Tibial nerve (tissue), 4 donors: ENCODE measurements at regions not wholly inside any gene's neighbourhood (a gene's known extent, or its start where the extent isn't known, plus 50 kb on each side); places are given as distances from the start of the nearest gene placed in this dataset.

ENCODE experiments used
- DNase-seq, 2 donors: peaks; one replicate each; pipeline ENCODE4 v3.0.0-alpha.2; 2019; ENCODE audit warnings: low spot score in 2 of 2
- H3K27ac ChIP-seq, 4 donors: fragments of 200-600 bp; sonication (generic) in 3 of 4; one replicate each; pipeline ENCODE4 v1.5.1; 2017 to 2019; ENCODE audit warnings: mild to moderate bottlenecking in 1 of 4
- H3K27me3 ChIP-seq, 2 donors: fragments of 200-600 bp; sonication (generic) in 1 of 2; one replicate each; pipeline versions ENCODE4 v1.5.1 to v1.6.0; 2017 to 2019
- H3K36me3 ChIP-seq, 3 donors: fragments of 200-600 bp; sonication (generic); one replicate each; pipeline ENCODE4 v1.5.1; 2018 to 2019
- H3K4me1 ChIP-seq, 4 donors: fragments of 200-600 bp; sonication (generic) in 3 of 4; one replicate each; pipeline ENCODE4 v1.5.1; 2017 to 2019
- H3K4me3 ChIP-seq, 4 donors: fragments of 200-600 bp; sonication (generic) in 3 of 4; one replicate each; pipeline ENCODE4 v1.5.1; 2017 to 2019; ENCODE audit warnings: mild to moderate bottlenecking in 1 of 4, moderate library complexity in 1 of 4
- H3K9me3 ChIP-seq, 4 donors: fragments of 200-600 bp; sonication (generic) in 3 of 4; one replicate each; pipeline ENCODE4 v1.5.1; 2017 to 2019
- CTCF ChIP-seq, 5 experiments: fragments of 200-600 bp in 3 of 5; fragments of 450-650 bp in 2 of 5; sonication (generic) in 3 of 5; IDR thresholded peaks; one replicate each; pipeline ENCODE4 v1.5.1; 2016 to 2019; ENCODE audit warnings: antibody characterized with exemption in 5 of 5, mild to moderate bottlenecking in 3 of 5, moderate library complexity in 2 of 5
- EP300 ChIP-seq, 2 donors: sonication (generic); formaldehyde crosslinking; IDR thresholded peaks; one replicate each; pipeline ENCODE4 v1.6.1; 2017; ENCODE audit warnings: antibody characterized with exemption in 2 of 2, mild to moderate bottlenecking in 1 of 2
- POLR2A ChIP-seq, 2 donors: fragments of 450-650 bp; IDR thresholded peaks; one replicate each; pipeline ENCODE4 v1.6.1; 2017; ENCODE audit warnings: antibody characterized with exemption in 2 of 2, mild to moderate bottlenecking in 2 of 2, moderate library complexity in 2 of 2
- WGBS, 2 donors: methylation state at CpG; one replicate each; pipeline ENCODE4 v1.1.5; 2018; 5-methylcytosine and 5-hydroxymethylcytosine counted together

GRCh38 chr14:34020014-34020413, 69.1 kb upstream of the EGLN3 start:
- DNase-seq = peak in 1 of 2 donors; percentile 40
- WGBS, 2 donors = 80 to 81% methylated on average over 3 of the region's 3 CpGs
- Histone ChIP-seq H3K27ac (peak overlapping the region in 1 of 4 donors; percentile 72), H3K4me3 (no peak overlapping the region), H3K9me3 (no peaks in the 10 kb centered on the region), H3K36me3 (no peaks in the 10 kb centered on the region), H3K27me3 (no peaks in the 10 kb centered on the region), H3K4me1 (peaks cover 0 to 25% (median 4%) of the 10 kb centered on the region in 4 donors)
- TF ChIP-seq CTCF (IDR thresholded peaks at IDR 0.05) (no peak), EP300 (IDR thresholded peaks at IDR 0.05) (peak; percentile 20 to 73)

- DNase-seq = peak; percentile 30 to 62
- WGBS, 2 donors = 35 to 41% methylated on average over 17 of the region's 17 CpGs
- H3K4me3 ChIP-seq = peak overlapping the region in 3 of 4 donors; percentile 14 to 37 (median 19)
Observed at GRCh38 chr14:34018564-34019244, 67.8 kb upstream of the EGLN3 start.

GRCh38 chr14:34018125-34018524, 67.3 kb upstream of the EGLN3 start:
- Histone ChIP-seq H3K4me3 (peak overlapping the region in 3 of 4 donors; percentile 14 to 37 (median 19)), H3K27ac (peak overlapping the region in 3 of 4 donors; percentile 14 to 72 (median 61)), H3K36me3 (no peaks in the 10 kb centered on the region), H3K27me3 (no peaks in the 10 kb centered on the region), H3K9me3 (no peaks in the 10 kb centered on the region), H3K4me1 (peaks cover 0 to 25% (median 4%) of the 10 kb centered on the region in 4 donors)
- TF ChIP-seq CTCF (IDR thresholded peaks at IDR 0.05) = no peak
- WGBS, 2 donors = 47 to 59% methylated on average over 5 of the region's 5 CpGs
- DNase-seq = no peak

More at GRCh38 chr14:34018564-34019244, 67.8 kb upstream of the EGLN3 start:
- Histone ChIP-seq H3K27ac (peak overlapping the region in 3 of 4 donors; percentile 14 to 72 (median 61)), H3K36me3 (no peaks in the 10 kb centered on the region), H3K9me3 (no peaks in the 10 kb centered on the region), H3K27me3 (no peaks in the 10 kb centered on the region), H3K4me1 (peaks cover 0 to 25% (median 4%) of the 10 kb centered on the region in 4 donors)
- TF ChIP-seq CTCF (IDR thresholded peaks at IDR 0.05) (no peak), EP300 (IDR thresholded peaks at IDR 0.05) (peak in 1 of 2 donors; percentile 77), POLR2A (IDR thresholded peaks at IDR 0.05) (peak in 1 of 2 donors; percentile 10)

GRCh38 chr14:34015383-34015782, 64.5 kb upstream of the EGLN3 start:
- TF ChIP-seq POLR2A (IDR thresholded peaks at IDR 0.05) (no peak), CTCF (IDR thresholded peaks at IDR 0.05) (no peak), EP300 (IDR thresholded peaks at IDR 0.05) (no peak)
- Histone ChIP-seq H3K36me3 (no peaks in the 10 kb centered on the region), H3K4me1 (peaks cover 0 to 20% (median 4%) of the 10 kb centered on the region in 4 donors), H3K27me3 (no peaks in the 10 kb centered on the region), H3K27ac (no peak overlapping the region), H3K4me3 (no peak overlapping the region), H3K9me3 (no peaks in the 10 kb centered on the region)
- WGBS, 2 donors = 95% methylated on average over 2 of the region's 2 CpGs
- no peak for DNase-seq

GRCh38 chr14:34014936-34015335, 64.1 kb upstream of the EGLN3 start:
- Histone ChIP-seq H3K27me3 (no peaks in the 10 kb centered on the region), H3K4me1 (peaks cover 0 to 19% (median 4%) of the 10 kb centered on the region in 4 donors), H3K9me3 (no peaks in the 10 kb centered on the region), H3K4me3 (no peak overlapping the region), H3K27ac (no peak overlapping the region), H3K36me3 (no peaks in the 10 kb centered on the region)
- no peak for TF ChIP-seq POLR2A (IDR thresholded peaks at IDR 0.05)
- TF ChIP-seq EP300 (IDR thresholded peaks at IDR 0.05) = no peak
- TF ChIP-seq CTCF (IDR thresholded peaks at IDR 0.05) = no peak
- WGBS, 2 donors = 79 to 91% methylated on average over 3 of the region's 3 CpGs
- no peak for DNase-seq
